Neuron (in vitro differentiated cells): ENCODE measurements at regions not wholly inside any gene's neighbourhood (a gene's known extent, or its start where the extent isn't known, plus 50 kb on each side); places are given as distances from the start of the nearest gene placed in this dataset.
"Not testable (repeated sequence)": the region's sequence is repeated elsewhere in the genome, so short reads cannot be mapped to it uniquely, and the experiment has no call there.

Experiments
- H2AFZ ChIP-seq: one replicate; pipeline ENCODE4 v1.6.1; 2013; ENCODE audit warnings: low read depth, mild to moderate bottlenecking, inconsistent platforms, low read length, moderate library complexity
- H3K27me3 ChIP-seq: one replicate; pipeline ENCODE4 v1.6.1; 2013; ENCODE audit warnings: low read length; ENCODE audit not compliant: insufficient read depth
- H3K36me3 ChIP-seq: one replicate; pipeline ENCODE4 v1.6.1; 2013; ENCODE audit warnings: low read length; ENCODE audit not compliant: insufficient read depth
- H3K4me1 ChIP-seq: one replicate; pipeline ENCODE4 v1.6.1; 2013; ENCODE audit warnings: low read length; ENCODE audit not compliant: insufficient read depth
- H3K4me3 ChIP-seq: 2 replicates; pipeline ENCODE4 v1.5.1; 2013; ENCODE audit warnings: mild to moderate bottlenecking, low read length, moderate library complexity
- H3K9me3 ChIP-seq: one replicate; pipeline ENCODE4 v1.6.1; 2013; ENCODE audit warnings: low read length

DNA sequence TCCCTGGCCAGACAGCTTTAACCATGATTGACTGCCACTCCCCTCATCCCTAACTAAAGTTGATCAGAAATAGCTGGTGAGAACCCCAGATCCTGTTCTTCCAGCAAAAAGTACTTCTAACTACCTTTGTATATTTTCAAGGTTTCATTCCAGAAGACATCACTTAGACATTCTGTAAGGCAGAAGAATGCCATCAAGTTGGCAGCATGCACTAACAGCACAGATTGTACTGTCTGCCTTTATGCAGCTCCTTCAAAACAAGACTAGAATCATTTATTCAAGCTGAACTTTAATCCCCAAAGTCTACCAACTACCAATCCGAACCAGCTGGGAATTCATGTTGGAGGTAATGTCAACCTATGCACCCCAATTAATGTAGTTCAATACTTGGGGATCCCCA lies 167.6 kb upstream of the KLHL1 start:
- H3K4me1 ChIP-seq = no peaks in the 10 kb centered on the region
- H3K36me3 ChIP-seq = no peaks in the 10 kb centered on the region
- H3K27me3 ChIP-seq = no peaks in the 10 kb centered on the region
- H3K9me3 ChIP-seq = no peaks in the 10 kb centered on the region
- no peak overlapping the region for H3K4me3 ChIP-seq
- no peak overlapping the region for H2AFZ ChIP-seq

DNA sequence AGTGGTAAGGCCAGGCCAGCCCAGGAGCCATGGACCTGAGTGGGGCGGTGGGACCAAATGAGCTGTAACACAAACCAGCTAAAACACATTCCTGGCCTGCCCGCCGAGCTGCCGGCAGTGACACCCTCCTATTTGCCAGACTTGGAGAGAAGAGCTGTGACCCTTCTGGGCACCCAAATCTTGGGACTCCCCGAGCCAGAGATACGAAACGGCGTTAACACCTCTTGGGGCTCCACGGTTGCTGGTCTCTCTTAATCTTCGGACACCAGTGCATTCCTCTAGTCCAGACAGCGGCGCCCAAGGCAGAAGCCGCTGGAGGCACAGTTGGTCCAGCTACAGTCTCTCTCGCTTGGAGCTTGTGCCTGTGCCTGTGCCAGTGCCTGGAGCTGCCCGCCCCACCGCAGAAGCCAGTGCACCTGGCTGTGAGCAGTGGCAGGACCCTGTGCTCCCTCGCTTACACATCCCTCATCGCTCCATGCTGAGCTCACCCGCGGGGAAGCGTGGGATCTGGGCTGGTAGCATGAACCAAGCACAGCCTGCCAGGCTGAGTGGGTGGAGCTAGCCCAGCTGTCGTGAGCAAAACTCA lies 147.2 kb upstream of the KLHL1 start:
- no peak overlapping the region for H3K4me3 ChIP-seq
- no peaks in the 10 kb centered on the region for H3K4me1 ChIP-seq

DNA sequence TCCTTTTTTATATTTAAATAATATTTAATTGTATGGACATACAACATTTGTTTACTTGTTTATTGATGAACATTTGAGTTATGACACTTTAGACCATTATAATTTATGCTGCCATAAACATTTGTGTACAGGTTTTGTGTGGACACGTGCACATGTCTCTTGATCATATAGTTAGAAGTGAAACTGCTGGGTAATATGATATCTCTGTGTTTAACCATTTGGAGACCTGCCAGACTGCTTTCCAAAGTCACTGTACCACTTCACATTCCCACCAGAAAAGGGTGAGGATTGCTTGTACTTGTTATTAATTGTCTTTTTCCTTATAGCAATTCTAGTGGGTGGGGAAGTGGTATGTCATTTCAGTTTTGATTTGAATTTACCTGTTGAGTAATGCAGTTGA lies 145.6 kb upstream of the KLHL1 start:
- no peaks in the 10 kb centered on the region for H3K36me3 ChIP-seq
- H3K27me3 ChIP-seq = no peaks in the 10 kb centered on the region
- H2AFZ ChIP-seq = no peak overlapping the region
- no peaks in the 10 kb centered on the region for H3K4me1 ChIP-seq
- H3K4me3 ChIP-seq = no peak overlapping the region
- no peaks in the 10 kb centered on the region for H3K9me3 ChIP-seq

More for the DNA sequence above, 147.2 kb upstream of the KLHL1 start:
- no peaks in the 10 kb centered on the region for H3K36me3 ChIP-seq
- H3K27me3 ChIP-seq = no peaks in the 10 kb centered on the region
- H3K9me3 ChIP-seq = no peaks in the 10 kb centered on the region
- no peak overlapping the region for H2AFZ ChIP-seq

GRCh38 chr13:70253411-70253810 lies 145.2 kb upstream of the KLHL1 start:
- no peaks in the 10 kb centered on the region for H3K4me1 ChIP-seq
- no peaks in the 10 kb centered on the region for H3K36me3 ChIP-seq
- H3K4me3 ChIP-seq = no peak overlapping the region
- no peak overlapping the region for H2AFZ ChIP-seq
- no peaks in the 10 kb centered on the region for H3K27me3 ChIP-seq
- H3K9me3 ChIP-seq = no peaks in the 10 kb centered on the region

DNA sequence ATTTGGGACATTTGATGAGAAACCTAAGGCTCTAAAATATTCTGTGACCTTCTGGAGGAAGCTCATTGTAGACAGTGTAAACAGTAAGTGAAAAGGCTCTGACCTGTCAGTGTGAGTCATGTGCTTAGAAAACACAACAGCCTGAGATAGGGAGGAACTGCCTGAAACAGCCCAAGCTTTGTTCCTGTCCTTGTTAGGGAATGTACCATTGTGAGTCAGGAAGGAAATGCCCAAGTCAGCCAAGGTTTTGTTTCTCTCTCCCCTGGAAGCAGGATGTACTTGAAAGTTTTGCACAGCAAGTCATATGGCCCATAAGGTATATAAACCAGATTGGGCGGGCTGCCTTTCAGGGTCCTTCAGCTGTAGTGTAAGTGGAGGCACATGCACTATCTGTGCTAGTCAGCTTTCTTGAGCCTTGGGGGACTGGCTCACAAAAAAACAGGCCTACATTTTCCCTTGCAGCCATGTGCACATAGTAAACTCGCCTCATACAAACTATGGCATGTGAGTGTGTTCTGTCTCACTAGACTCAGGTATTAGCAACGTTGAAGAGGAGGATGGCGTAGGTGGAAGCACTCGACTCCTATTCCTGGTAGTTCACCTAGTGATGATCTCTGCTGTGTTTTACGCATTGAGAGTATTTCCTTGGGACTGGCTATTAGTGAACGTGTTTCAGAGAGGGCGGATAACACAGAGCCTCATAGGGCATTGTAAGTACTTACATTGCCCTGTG lies 141.2 kb upstream of the KLHL1 start:
- no peak overlapping the region for H3K4me3 ChIP-seq
- no peaks in the 10 kb centered on the region for H3K9me3 ChIP-seq
- H3K36me3 ChIP-seq = no peaks in the 10 kb centered on the region

DNA sequence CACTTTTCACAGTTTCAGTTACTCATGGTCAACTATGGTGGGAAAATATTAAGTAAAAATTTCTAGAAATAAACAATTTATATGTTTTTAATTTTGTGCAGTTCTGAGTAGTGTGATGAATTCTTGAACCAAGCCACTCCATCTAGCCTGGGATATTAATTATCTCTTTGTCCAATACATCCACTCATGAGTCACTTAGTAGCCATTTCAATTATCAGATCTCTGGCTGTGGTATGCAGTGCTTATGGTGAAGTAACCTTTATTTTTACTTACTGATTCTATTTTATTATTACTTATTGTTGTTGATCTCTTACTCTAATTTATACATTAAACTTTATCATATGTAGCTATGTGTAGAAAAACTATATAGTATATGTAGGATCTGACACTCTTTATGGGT lies 128.9 kb upstream of the KLHL1 start:
- H3K4me3 ChIP-seq = no peak overlapping the region
- no peaks in the 10 kb centered on the region for H3K27me3 ChIP-seq
- H2AFZ ChIP-seq = no peak overlapping the region
- no peaks in the 10 kb centered on the region for H3K9me3 ChIP-seq
- no peaks in the 10 kb centered on the region for H3K36me3 ChIP-seq
- peaks cover 10% of the 10 kb centered on the region for H3K4me1 ChIP-seq

More for the DNA sequence above, 141.2 kb upstream of the KLHL1 start:
- no peaks in the 10 kb centered on the region for H3K27me3 ChIP-seq
- H3K4me1 ChIP-seq = no peaks in the 10 kb centered on the region
- H2AFZ ChIP-seq = no peak overlapping the region

DNA sequence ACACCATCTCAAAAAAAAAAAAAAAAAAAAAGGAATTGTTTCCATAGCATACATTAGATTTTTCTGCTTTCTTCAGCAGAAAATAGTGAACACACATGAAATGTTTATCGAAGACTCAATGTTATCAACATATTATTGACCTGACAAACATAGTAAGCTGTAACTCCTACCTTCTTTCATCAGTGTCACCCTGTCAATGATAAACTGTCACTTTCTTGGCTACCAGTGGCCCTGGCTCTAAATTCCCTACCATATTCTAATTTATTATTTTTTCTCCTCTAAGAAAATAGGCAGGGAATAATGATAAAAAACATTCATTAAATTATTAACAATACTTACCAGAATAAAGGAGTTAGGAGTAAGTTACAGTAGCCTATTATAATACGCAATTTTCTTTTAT lies 127.3 kb upstream of the KLHL1 start:
- H2AFZ ChIP-seq = no peak overlapping the region
- H3K4me1 ChIP-seq = no peaks in the 10 kb centered on the region
- H3K4me3 ChIP-seq = no peak overlapping the region
- no peaks in the 10 kb centered on the region for H3K36me3 ChIP-seq
- no peaks in the 10 kb centered on the region for H3K27me3 ChIP-seq
- H3K9me3 ChIP-seq = no peaks in the 10 kb centered on the region

- H3K9me3 ChIP-seq = no peaks in the 10 kb centered on the region
- H3K27me3 ChIP-seq = no peaks in the 10 kb centered on the region
- peaks cover 3% of the 10 kb centered on the region for H3K4me1 ChIP-seq
- H3K36me3 ChIP-seq = no peaks in the 10 kb centered on the region
- no peak overlapping the region for H3K4me3 ChIP-seq
- no peak overlapping the region for H2AFZ ChIP-seq
Observed at GRCh38 chr13:70223911-70224310, 115.7 kb upstream of the KLHL1 start.

DNA sequence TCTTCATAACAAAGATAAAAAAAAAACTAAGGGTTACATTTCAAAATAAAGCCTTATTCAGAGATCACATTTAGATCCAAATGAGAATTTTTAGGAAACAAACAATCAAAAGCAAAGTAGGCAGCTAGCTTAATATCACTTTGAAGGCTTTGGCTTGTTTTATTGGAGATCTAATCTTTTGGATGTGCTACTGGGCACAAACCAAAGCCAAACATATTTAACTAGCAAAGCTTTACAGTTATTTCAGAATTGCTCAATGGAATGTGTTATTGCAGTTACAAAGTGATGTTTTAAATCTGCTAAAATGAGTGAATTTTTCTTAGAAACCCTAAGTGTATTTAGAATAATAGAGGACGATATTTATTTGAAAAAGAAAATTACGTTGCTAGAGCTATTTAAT lies 114.7 kb upstream of the KLHL1 start:
- Histone ChIP-seq H3K4me1 (peaks cover 3% of the 10 kb centered on the region), H3K36me3 (no peaks in the 10 kb centered on the region), H3K27me3 (no peaks in the 10 kb centered on the region), H3K9me3 (no peaks in the 10 kb centered on the region), H2AFZ (no peak overlapping the region), H3K4me3 (no peak overlapping the region)

DNA sequence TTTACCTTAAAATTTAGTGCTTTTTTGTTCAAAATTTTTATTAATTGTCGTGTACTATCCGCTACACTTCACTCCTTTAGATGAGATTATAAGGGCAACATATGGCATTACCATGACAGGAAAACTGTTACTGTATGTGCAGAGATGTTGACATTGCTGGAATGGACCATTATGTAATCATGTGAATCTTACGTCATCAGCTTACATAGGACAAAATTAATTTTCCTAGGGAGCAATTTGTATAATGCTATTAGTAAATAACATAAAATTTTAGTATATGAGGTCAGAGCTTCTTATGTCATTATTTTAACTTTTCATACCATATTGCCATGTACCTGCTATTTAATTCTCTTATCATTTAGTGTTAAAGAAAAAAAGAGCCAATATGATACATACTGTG lies 110.4 kb upstream of the KLHL1 start:
- Histone ChIP-seq H3K9me3 (no peaks in the 10 kb centered on the region), H3K36me3 (no peaks in the 10 kb centered on the region), H3K4me3 (no peak overlapping the region), H3K27me3 (no peaks in the 10 kb centered on the region), H3K4me1 (peaks cover 8% of the 10 kb centered on the region), H2AFZ (no peak overlapping the region)

- not testable (repeated sequence) for H2AFZ ChIP-seq, H3K9me3 ChIP-seq, H3K4me3 ChIP-seq, H3K27me3 ChIP-seq, H3K4me1 ChIP-seq, H3K36me3 ChIP-seq
Observed at GRCh38 chr13:70208968-70209367, 100.7 kb upstream of the KLHL1 start.

DNA sequence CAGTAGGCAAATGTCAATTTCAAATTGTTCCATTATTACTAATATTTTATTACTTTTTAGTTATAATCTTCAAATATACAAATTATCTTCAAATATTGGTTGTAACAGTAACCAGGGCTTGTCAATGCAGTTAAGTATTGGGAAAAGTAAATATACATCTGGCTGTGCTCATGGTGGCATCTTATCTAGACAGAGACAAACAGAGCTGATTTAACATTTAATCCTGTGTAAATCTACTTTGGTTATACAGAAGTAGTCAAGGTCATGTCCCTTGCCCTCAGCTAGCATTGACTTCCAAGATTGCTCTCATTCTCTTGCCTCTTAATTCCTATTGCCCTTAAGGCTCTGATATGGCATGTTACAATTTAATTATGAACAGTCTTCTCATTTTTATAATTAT lies 98.4 kb upstream of the KLHL1 start:
- H3K36me3 ChIP-seq = no peaks in the 10 kb centered on the region
- H3K27me3 ChIP-seq = no peaks in the 10 kb centered on the region
- H3K4me3 ChIP-seq = no peak overlapping the region
- no peak overlapping the region for H2AFZ ChIP-seq
- no peaks in the 10 kb centered on the region for H3K4me1 ChIP-seq
- peaks cover 5% of the 10 kb centered on the region for H3K9me3 ChIP-seq

- no peak overlapping the region for H3K4me3 ChIP-seq
- peaks cover 4% of the 10 kb centered on the region for H3K9me3 ChIP-seq
- H3K36me3 ChIP-seq = no peaks in the 10 kb centered on the region
- no peak overlapping the region for H2AFZ ChIP-seq
- H3K4me1 ChIP-seq = no peaks in the 10 kb centered on the region
- no peaks in the 10 kb centered on the region for H3K27me3 ChIP-seq
Observed at GRCh38 chr13:70203661-70204229, 95.5 kb upstream of the KLHL1 start.
